Fibroblast of lung (primary cell): ENCODE measurements at regions not wholly inside any gene's neighbourhood (a gene's known extent, or its start where the extent isn't known, plus 50 kb on each side); places are given as distances from the start of the nearest gene placed in this dataset.

Experiments used
- DNase-seq, 2 donors: peaks; one replicate each; pipeline versions ENCODE4 v3.0.0 to v3.0.0-alpha.2; 2010; ENCODE audit warnings: low read depth in 2 of 2
- H2AFZ ChIP-seq: 2 replicates; pipeline ENCODE4 v1.5.1; 2012; ENCODE audit warnings: low read length, control low read depth, inconsistent platforms
- H3K27ac ChIP-seq: 2 replicates; pipeline ENCODE4 v1.5.1; 2011; ENCODE audit warnings: low read length, control low read depth; ENCODE audit not compliant: insufficient read depth
- H3K27me3 ChIP-seq: 2 replicates; pipeline ENCODE4 v1.5.1; 2011; ENCODE audit warnings: mild to moderate bottlenecking, low read length; ENCODE audit not compliant: control insufficient read depth, insufficient read depth
- H3K36me3 ChIP-seq: 2 replicates; pipeline ENCODE4 v1.5.1; 2011; ENCODE audit warnings: low read length; ENCODE audit not compliant: control insufficient read depth, insufficient read depth
- H3K4me1 ChIP-seq: 2 replicates; pipeline ENCODE4 v1.5.1; 2011; ENCODE audit warnings: low read length; ENCODE audit not compliant: control insufficient read depth, insufficient read depth; ENCODE audit errors: extremely low read depth
- H3K4me2 ChIP-seq: 2 replicates; pipeline ENCODE4 v1.5.1; 2011; ENCODE audit warnings: low read length, control low read depth; ENCODE audit not compliant: insufficient read depth; ENCODE audit errors: extremely low read depth
- H3K4me3 ChIP-seq, 4 experiments: fragments of 200-600 bp in 1 of 4; sonication (generic) in 1 of 4; replicated peaks in 1 of 4; 2 replicates each; pipeline ENCODE4 v1.5.1; 2011 to 2016; ENCODE audit warnings: low read length in 4 of 4, low read depth in 3 of 4, mild to moderate bottlenecking in 3 of 4, control low read depth in 2 of 4, inconsistent platforms in 1 of 4, mixed read lengths in 1 of 4; ENCODE audit not compliant: insufficient read depth in 1 of 4; ENCODE audit errors: control extremely low read depth in 1 of 4
- H3K79me2 ChIP-seq: 2 replicates; pipeline ENCODE4 v1.5.1; 2012; ENCODE audit warnings: mild to moderate bottlenecking, low read length, inconsistent platforms; ENCODE audit not compliant: control insufficient read depth, insufficient read depth
- H3K9ac ChIP-seq: 2 replicates; pipeline ENCODE4 v1.5.1; 2011; ENCODE audit warnings: mild to moderate bottlenecking, low read length, control low read depth; ENCODE audit not compliant: insufficient read depth
- H3K9me3 ChIP-seq: 2 replicates; pipeline ENCODE4 v1.5.1; 2012; ENCODE audit warnings: low read depth, low read length; ENCODE audit not compliant: control insufficient read depth, insufficient read depth
- H4K20me1 ChIP-seq: 2 replicates; pipeline ENCODE4 v1.5.1; 2011; ENCODE audit warnings: low read length; ENCODE audit not compliant: control insufficient read depth, insufficient read depth; ENCODE audit errors: extremely low read depth
- EZH2 ChIP-seq: IDR thresholded peaks from 2 replicates; pipeline ENCODE4 v1.5.1; 2012; ENCODE audit warnings: low read length, control low read depth, mild to moderate bottlenecking; ENCODE audit errors: missing control alignments
- TF ChIP-seq, protein P1 (sequence below), 2 donors: IDR thresholded peaks in 1 of 2; conservative IDR thresholded peaks in 1 of 2; 1 replicate in 1 of 2; 2 replicates in 1 of 2; pipeline ENCODE4 v1.5.1; 2011 to 2012; ENCODE audit warnings: low read length in 2 of 2, control low read depth in 1 of 2, inconsistent platforms in 1 of 2, low read depth in 1 of 2, mild to moderate bottlenecking in 1 of 2

DNA sequence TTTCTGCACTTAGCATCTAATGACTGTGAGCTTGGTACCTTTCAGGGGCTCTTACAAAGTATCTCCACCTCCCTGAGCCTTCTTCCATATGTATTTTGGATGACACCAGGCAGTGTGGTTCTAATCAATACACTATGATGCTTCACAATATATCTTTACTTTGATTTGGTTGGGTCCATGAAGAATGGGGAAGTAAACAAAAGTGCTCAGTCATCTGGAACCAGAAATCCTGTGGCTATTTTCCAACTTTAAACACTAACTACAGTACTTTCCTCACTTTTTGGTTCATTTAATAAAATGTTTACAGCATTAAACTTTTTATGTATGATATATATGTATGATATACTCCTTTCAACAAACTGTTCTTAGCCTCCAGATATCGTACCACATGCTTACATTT lies 216.4 kb upstream of the AFF2 start:
- no peaks in the 10 kb centered on the region for H3K36me3 ChIP-seq

DNA sequence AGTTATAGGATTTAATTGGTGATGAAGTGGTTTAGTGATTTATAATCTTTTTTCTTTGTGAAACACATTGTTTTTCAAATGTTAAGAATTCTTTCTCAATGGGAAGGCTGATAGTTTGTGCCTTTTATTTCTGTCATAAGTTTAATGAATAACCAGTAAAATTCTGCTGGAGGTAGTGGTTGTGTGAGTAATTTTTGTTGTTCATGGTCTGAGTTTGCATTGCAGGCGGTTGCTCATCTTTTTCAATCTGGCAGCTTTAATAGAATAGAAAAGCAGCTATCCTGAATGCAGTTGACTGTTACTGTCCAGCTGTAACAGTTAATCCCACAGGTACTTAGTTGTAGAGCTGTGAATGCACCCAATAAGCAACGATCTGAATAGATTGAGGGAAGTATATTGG lies 215.6 kb upstream of the AFF2 start:
- Histone ChIP-seq H3K4me1 (no peaks in the 10 kb centered on the region), H3K27ac (no peak overlapping the region), H3K79me2 (no peaks in the 10 kb centered on the region), H3K4me2 (no peak overlapping the region), H3K27me3 (no peaks in the 10 kb centered on the region), H3K4me3 (no peak overlapping the region), H3K36me3 (no peaks in the 10 kb centered on the region), H3K9ac (no peak overlapping the region), H3K9me3 (no peaks in the 10 kb centered on the region), H4K20me1 (no peaks in the 10 kb centered on the region), H2AFZ (no peak overlapping the region)
- TF ChIP-seq, protein P1, sequence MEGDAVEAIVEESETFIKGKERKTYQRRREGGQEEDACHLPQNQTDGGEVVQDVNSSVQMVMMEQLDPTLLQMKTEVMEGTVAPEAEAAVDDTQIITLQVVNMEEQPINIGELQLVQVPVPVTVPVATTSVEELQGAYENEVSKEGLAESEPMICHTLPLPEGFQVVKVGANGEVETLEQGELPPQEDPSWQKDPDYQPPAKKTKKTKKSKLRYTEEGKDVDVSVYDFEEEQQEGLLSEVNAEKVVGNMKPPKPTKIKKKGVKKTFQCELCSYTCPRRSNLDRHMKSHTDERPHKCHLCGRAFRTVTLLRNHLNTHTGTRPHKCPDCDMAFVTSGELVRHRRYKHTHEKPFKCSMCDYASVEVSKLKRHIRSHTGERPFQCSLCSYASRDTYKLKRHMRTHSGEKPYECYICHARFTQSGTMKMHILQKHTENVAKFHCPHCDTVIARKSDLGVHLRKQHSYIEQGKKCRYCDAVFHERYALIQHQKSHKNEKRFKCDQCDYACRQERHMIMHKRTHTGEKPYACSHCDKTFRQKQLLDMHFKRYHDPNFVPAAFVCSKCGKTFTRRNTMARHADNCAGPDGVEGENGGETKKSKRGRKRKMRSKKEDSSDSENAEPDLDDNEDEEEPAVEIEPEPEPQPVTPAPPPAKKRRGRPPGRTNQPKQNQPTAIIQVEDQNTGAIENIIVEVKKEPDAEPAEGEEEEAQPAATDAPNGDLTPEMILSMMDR (conservative IDR thresholded peaks at IDR 0.05 in 1 of 2, IDR thresholded peaks at IDR 0.05 in 1 of 2; ENCODE audit: low read depth in 1 of 2, low read length in 2 of 2) = no peak
- TF ChIP-seq EZH2 = no peak
- no peak for DNase-seq

More for the DNA sequence above, 216.4 kb upstream of the AFF2 start:
- H3K9me3 ChIP-seq = no peaks in the 10 kb centered on the region
- H4K20me1 ChIP-seq = no peaks in the 10 kb centered on the region
- no peaks in the 10 kb centered on the region for H3K79me2 ChIP-seq
- H3K9ac ChIP-seq = no peak overlapping the region
- TF ChIP-seq, protein P1 (conservative IDR thresholded peaks at IDR 0.05 in 1 of 2, IDR thresholded peaks at IDR 0.05 in 1 of 2; ENCODE audit: low read depth in 1 of 2, low read length in 2 of 2) = no peak
- no peak for TF ChIP-seq EZH2
- no peak for DNase-seq
- no peak overlapping the region for H2AFZ ChIP-seq
- H3K27me3 ChIP-seq = no peaks in the 10 kb centered on the region
- H3K4me3 ChIP-seq = no peak overlapping the region
- no peaks in the 10 kb centered on the region for H3K4me1 ChIP-seq
- no peak overlapping the region for H3K4me2 ChIP-seq
- no peak overlapping the region for H3K27ac ChIP-seq

DNA sequence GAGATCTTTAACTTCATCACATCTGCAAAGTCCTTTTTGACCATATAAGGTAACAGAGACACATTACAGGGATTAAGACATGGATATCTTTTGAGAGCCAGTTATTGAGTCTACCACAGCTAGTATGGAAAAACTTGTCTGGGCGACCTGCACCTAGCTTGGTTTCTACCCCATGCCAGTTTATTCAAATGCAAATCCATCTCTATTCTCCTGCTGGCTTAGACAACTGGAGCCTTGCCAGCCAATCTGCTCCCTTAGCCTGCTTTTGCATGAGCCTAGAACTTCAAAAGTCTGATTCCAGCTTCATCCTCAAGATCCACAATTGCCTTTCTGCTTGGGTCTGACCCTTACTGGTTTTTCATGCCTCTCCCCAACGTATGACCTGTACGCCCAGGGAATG lies 212.0 kb upstream of the AFF2 start:
- H3K4me1 ChIP-seq = no peaks in the 10 kb centered on the region
- no peaks in the 10 kb centered on the region for H3K9me3 ChIP-seq
- H3K27me3 ChIP-seq = no peaks in the 10 kb centered on the region
- H3K4me3 ChIP-seq = no peak overlapping the region
- TF ChIP-seq, protein P1 (conservative IDR thresholded peaks at IDR 0.05 in 1 of 2, IDR thresholded peaks at IDR 0.05 in 1 of 2; ENCODE audit: low read depth in 1 of 2, low read length in 2 of 2) = no peak
- no peak for TF ChIP-seq EZH2
- H3K9ac ChIP-seq = no peak overlapping the region
- no peaks in the 10 kb centered on the region for H3K36me3 ChIP-seq
- no peak overlapping the region for H3K27ac ChIP-seq
- H3K4me2 ChIP-seq = no peak overlapping the region
- no peak for DNase-seq
- H4K20me1 ChIP-seq = no peaks in the 10 kb centered on the region
- H2AFZ ChIP-seq = no peak overlapping the region
- H3K79me2 ChIP-seq = no peaks in the 10 kb centered on the region
